ENCODE measurements at regions not wholly inside any gene's neighbourhood (a gene's known extent, or its start where the extent isn't known, plus 50 kb on each side); places are given as distances from the start of the nearest gene placed in this dataset.

- no peaks in the 10 kb centered on the region for H3K36me3 ChIP-seq
- no peak overlapping the region for H3K4me3 ChIP-seq
- intact Hi-C loops (cut with DNase I), result no loop called here
- no peak for DNase-seq
- H3K4me1 ChIP-seq (ENCODE audit: insufficient read depth), result no peaks in the 10 kb centered on the region
- H3K9me3 ChIP-seq, result no peaks in the 10 kb centered on the region
- WGBS, 3 donors, result 67 to 90% (median 90%) methylated on average over 4 of the region's 4 CpGs
- H3K27ac ChIP-seq, result no peak overlapping the region
- H3K27me3 ChIP-seq, result no peaks in the 10 kb centered on the region
- TF ChIP-seq EP300 (IDR thresholded peaks at IDR 0.05) (no peak), POLR2A (IDR thresholded peaks at IDR 0.05) (no peak), CTCF (IDR thresholded peaks at IDR 0.05) (no peak)
Observed at GRCh38 chr18:45339810-45340550, 275.3 kb upstream of the SLC14A2 start.

GRCh38 chr18:45340884-45341283 is 274.4 kb upstream of the SLC14A2 start:
- Histone ChIP-seq H3K36me3 (no peaks in the 10 kb centered on the region), H3K27me3 (no peaks in the 10 kb centered on the region), H3K27ac (no peak overlapping the region), H3K4me3 (no peak overlapping the region), H3K4me1 (ENCODE audit: insufficient read depth) (no peaks in the 10 kb centered on the region), H3K9me3 (no peaks in the 10 kb centered on the region)
- DNase-seq, result no peak
- intact Hi-C loops (cut with DNase I), result no loop called here
- WGBS, 3 donors, result 89 to 94% (median 92%) methylated on average over 3 of the region's 3 CpGs
- TF ChIP-seq CTCF (IDR thresholded peaks at IDR 0.05), result no peak
- no peak for TF ChIP-seq EP300 (IDR thresholded peaks at IDR 0.05)
- no peak for TF ChIP-seq POLR2A (IDR thresholded peaks at IDR 0.05)

- intact Hi-C loops (cut with DNase I), result no loop called here
- Histone ChIP-seq H3K27ac (no peak overlapping the region), H3K36me3 (no peaks in the 10 kb centered on the region), H3K4me3 (no peak overlapping the region), H3K9me3 (no peaks in the 10 kb centered on the region), H3K27me3 (no peaks in the 10 kb centered on the region), H3K4me1 (ENCODE audit: insufficient read depth) (no peaks in the 10 kb centered on the region)
- DNase-seq, result no peak
- TF ChIP-seq CTCF (IDR thresholded peaks at IDR 0.05) (no peak), EP300 (IDR thresholded peaks at IDR 0.05) (no peak), POLR2A (IDR thresholded peaks at IDR 0.05) (no peak)
- WGBS, 3 donors, result 70 to 73% (median 70%) methylated on average over 2 of the region's 2 CpGs
Observed at GRCh38 chr18:45341454-45341853, 273.8 kb upstream of the SLC14A2 start.

GRCh38 chr18:45342166-45342565 is 273.1 kb upstream of the SLC14A2 start:
- intact Hi-C loops (cut with DNase I), result no loop called here
- DNase-seq, result no peak
- no peak overlapping the region for H3K4me3 ChIP-seq
- TF ChIP-seq EP300 (IDR thresholded peaks at IDR 0.05) (no peak), POLR2A (IDR thresholded peaks at IDR 0.05) (no peak), CTCF (IDR thresholded peaks at IDR 0.05) (no peak)
- H3K4me1 ChIP-seq (ENCODE audit: insufficient read depth), result no peaks in the 10 kb centered on the region
- H3K36me3 ChIP-seq, result no peaks in the 10 kb centered on the region
- no peak overlapping the region for H3K27ac ChIP-seq
- no peaks in the 10 kb centered on the region for H3K9me3 ChIP-seq
- H3K27me3 ChIP-seq, result no peaks in the 10 kb centered on the region
- 3 to 7% (median 6%) methylated on average over 3 of the region's 3 CpGs for WGBS, 3 donors

Measured in ovary (tissue), 7 donors.